SU-DHL-6 (cell line): ENCODE measurements at regions not wholly inside any gene's neighbourhood (a gene's known extent, or its start where the extent isn't known, plus 50 kb on each side); places are given as distances from the start of the nearest gene placed in this dataset.
A peak's percentile ranks its signal among the peaks of the same experiment; 100 is the strongest.

Source experiments
- H2AFZ ChIP-seq: fragments of 200-600 bp; sonication (generic); 2 replicates; pipeline ENCODE4 v1.6.1; 2014; ENCODE audit warnings: low read depth, mild to moderate bottlenecking, moderate library complexity, mixed read lengths, antibody characterized with exemption, low read length; ENCODE audit not compliant: severe bottlenecking
- H3F3A ChIP-seq: fragments of 200-600 bp; shearing (Covaris generic); 2 replicates; pipeline ENCODE4 v1.6.0; 2016; ENCODE audit warnings: antibody characterized with exemption, mild to moderate bottlenecking; ENCODE audit not compliant: insufficient read depth
- H3K27ac ChIP-seq: fragments of 200-600 bp; sonication (generic); 2 replicates; pipeline ENCODE4 v1.5.1; 2016; ENCODE audit warnings: low read depth, mild to moderate bottlenecking, low read length, moderate library complexity, mixed read lengths
- H3K27me3 ChIP-seq: fragments of 200-600 bp; sonication (generic), shearing (Covaris generic); 2 replicates; pipeline ENCODE4 v1.6.0; 2014; ENCODE audit warnings: mild to moderate bottlenecking, low read length
- H3K36me3 ChIP-seq: fragments of 200-600 bp; sonication (generic); 2 replicates; pipeline ENCODE4 v1.6.1; 2014; ENCODE audit warnings: mild to moderate bottlenecking, low read length, mixed read lengths
- H3K4me2 ChIP-seq: fragments of 300-600, 200-600 bp; shearing (Covaris generic), sonication (generic); 2 replicates; pipeline ENCODE4 v1.6.0; 2014; ENCODE audit warnings: low read length, low read depth, mild to moderate bottlenecking; ENCODE audit not compliant: poor library complexity, severe bottlenecking
- H3K4me3 ChIP-seq: fragments of 200-600 bp; sonication (generic); 2 replicates; pipeline ENCODE4 v1.5.1; 2014; ENCODE audit warnings: antibody characterized with exemption, low read length, mild to moderate bottlenecking, mixed read lengths; ENCODE audit not compliant: insufficient read depth, poor library complexity, severe bottlenecking
- H3K79me2 ChIP-seq: fragments of 200-600 bp; sonication (generic); 2 replicates; pipeline ENCODE4 v1.6.1; 2014; ENCODE audit warnings: mild to moderate bottlenecking, low read length, moderate library complexity; ENCODE audit not compliant: insufficient read depth
- H3K9ac ChIP-seq: fragments of 200-600 bp; sonication (generic); 2 replicates; pipeline ENCODE4 v1.7.0; 2014; ENCODE audit warnings: mild to moderate bottlenecking, low read length
- H3K9me2 ChIP-seq: fragments of 200-600 bp; sonication (generic); replicated peaks from 2 replicates; pipeline ENCODE4 v1.6.1; 2014; ENCODE audit warnings: low read length; ENCODE audit not compliant: insufficient read depth
- H3K9me3 ChIP-seq: fragments of 200-600 bp; sonication (generic); 2 replicates; pipeline ENCODE4 v1.6.1; 2014; ENCODE audit warnings: low read length, mixed read lengths; ENCODE audit not compliant: insufficient read depth
- H4K20me1 ChIP-seq: fragments of 200-600 bp; sonication (generic); 2 replicates; pipeline ENCODE4 v1.6.1; 2014; ENCODE audit warnings: low read depth, mild to moderate bottlenecking, antibody characterized with exemption, low read length, moderate library complexity, mixed read lengths
- EZH2phosphoT487 ChIP-seq: fragments of 200-600 bp; sonication (generic), shearing (Covaris generic); conservative IDR thresholded peaks from 2 replicates; pipeline ENCODE4 v1.6.1; 2018; ENCODE audit warnings: mild to moderate bottlenecking, antibody characterized with exemption, low read length, moderate library complexity, mixed read lengths
- TF ChIP-seq, protein P1 (sequence below): fragments of 200-600 bp; sonication (generic); IDR thresholded peaks from one replicate; pipeline ENCODE4 v1.5.1; 2017; ENCODE audit warnings: antibody characterized with exemption, mild to moderate bottlenecking, low read length, moderate library complexity; ENCODE audit not compliant: insufficient read depth, poor library complexity, severe bottlenecking

GRCh38 chr6:44615621-44616020 lies 228.1 kb downstream of the CDC5L start:
- H2AFZ ChIP-seq = peak overlapping the region; percentile 10
- H3K27me3 ChIP-seq = no peaks in the 10 kb centered on the region
- H4K20me1 ChIP-seq = no peaks in the 10 kb centered on the region
- H3K4me2 ChIP-seq = no peak overlapping the region
- TF ChIP-seq EZH2phosphoT487 = no peak
- TF ChIP-seq, protein P1, sequence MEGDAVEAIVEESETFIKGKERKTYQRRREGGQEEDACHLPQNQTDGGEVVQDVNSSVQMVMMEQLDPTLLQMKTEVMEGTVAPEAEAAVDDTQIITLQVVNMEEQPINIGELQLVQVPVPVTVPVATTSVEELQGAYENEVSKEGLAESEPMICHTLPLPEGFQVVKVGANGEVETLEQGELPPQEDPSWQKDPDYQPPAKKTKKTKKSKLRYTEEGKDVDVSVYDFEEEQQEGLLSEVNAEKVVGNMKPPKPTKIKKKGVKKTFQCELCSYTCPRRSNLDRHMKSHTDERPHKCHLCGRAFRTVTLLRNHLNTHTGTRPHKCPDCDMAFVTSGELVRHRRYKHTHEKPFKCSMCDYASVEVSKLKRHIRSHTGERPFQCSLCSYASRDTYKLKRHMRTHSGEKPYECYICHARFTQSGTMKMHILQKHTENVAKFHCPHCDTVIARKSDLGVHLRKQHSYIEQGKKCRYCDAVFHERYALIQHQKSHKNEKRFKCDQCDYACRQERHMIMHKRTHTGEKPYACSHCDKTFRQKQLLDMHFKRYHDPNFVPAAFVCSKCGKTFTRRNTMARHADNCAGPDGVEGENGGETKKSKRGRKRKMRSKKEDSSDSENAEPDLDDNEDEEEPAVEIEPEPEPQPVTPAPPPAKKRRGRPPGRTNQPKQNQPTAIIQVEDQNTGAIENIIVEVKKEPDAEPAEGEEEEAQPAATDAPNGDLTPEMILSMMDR = no peak
- no peak overlapping the region for H3K27ac ChIP-seq
- no peak overlapping the region for H3K9ac ChIP-seq
- H3K4me3 ChIP-seq = no peak overlapping the region
- H3K9me2 ChIP-seq = no peaks in the 10 kb centered on the region
- no peaks in the 10 kb centered on the region for H3K9me3 ChIP-seq
- H3K36me3 ChIP-seq = no peaks in the 10 kb centered on the region
- no peaks in the 10 kb centered on the region for H3F3A ChIP-seq
- no peaks in the 10 kb centered on the region for H3K79me2 ChIP-seq

GRCh38 chr6:44617416-44617815 lies 229.9 kb downstream of the CDC5L start:
- no peaks in the 10 kb centered on the region for H3K27me3 ChIP-seq
- no peak overlapping the region for H3K27ac ChIP-seq
- H2AFZ ChIP-seq = no peak overlapping the region
- no peak overlapping the region for H3K4me3 ChIP-seq
- H3K9ac ChIP-seq = no peak overlapping the region
- H3K9me3 ChIP-seq = no peaks in the 10 kb centered on the region
- no peaks in the 10 kb centered on the region for H3K79me2 ChIP-seq
- H3K9me2 ChIP-seq = no peaks in the 10 kb centered on the region
- TF ChIP-seq EZH2phosphoT487 = no peak
- TF ChIP-seq, protein P1 = no peak
- no peak overlapping the region for H3K4me2 ChIP-seq
- no peaks in the 10 kb centered on the region for H3K36me3 ChIP-seq
- no peaks in the 10 kb centered on the region for H3F3A ChIP-seq
- H4K20me1 ChIP-seq = no peaks in the 10 kb centered on the region

GRCh38 chr6:44618371-44618770 lies 230.9 kb downstream of the CDC5L start:
- Histone ChIP-seq H3K9me2 (no peaks in the 10 kb centered on the region), H3K79me2 (no peaks in the 10 kb centered on the region), H3K9me3 (no peaks in the 10 kb centered on the region), H2AFZ (no peak overlapping the region), H3K4me3 (no peak overlapping the region), H3K36me3 (no peaks in the 10 kb centered on the region), H3K27me3 (no peaks in the 10 kb centered on the region), H3K4me2 (no peak overlapping the region), H4K20me1 (no peaks in the 10 kb centered on the region), H3K27ac (no peak overlapping the region), H3K9ac (no peak overlapping the region), H3F3A (no peaks in the 10 kb centered on the region)
- no peak for TF ChIP-seq EZH2phosphoT487
- TF ChIP-seq, protein P1 = no peak

GRCh38 chr6:44620922-44621321 lies 233.4 kb downstream of the CDC5L start:
- no peaks in the 10 kb centered on the region for H3K36me3 ChIP-seq
- no peaks in the 10 kb centered on the region for H4K20me1 ChIP-seq
- no peaks in the 10 kb centered on the region for H3K9me2 ChIP-seq
- no peaks in the 10 kb centered on the region for H3K9me3 ChIP-seq
- H3K79me2 ChIP-seq = no peaks in the 10 kb centered on the region
- no peaks in the 10 kb centered on the region for H3F3A ChIP-seq
- no peak for TF ChIP-seq EZH2phosphoT487
- TF ChIP-seq, protein P1 = no peak
- H3K9ac ChIP-seq = no peak overlapping the region
- no peak overlapping the region for H3K27ac ChIP-seq
- H3K4me3 ChIP-seq = no peak overlapping the region
- H3K27me3 ChIP-seq = no peaks in the 10 kb centered on the region
- H2AFZ ChIP-seq = no peak overlapping the region
- H3K4me2 ChIP-seq = no peak overlapping the region
